ENCODE measurements at regions not wholly inside any gene's neighbourhood (a gene's known extent, or its start where the extent isn't known, plus 50 kb on each side); places are given as distances from the start of the nearest gene placed in this dataset.

GRCh38 chr3:86814321-86814720 lies 176.6 kb downstream of the VGLL3 start:
- TF ChIP-seq EZH2 (IDR thresholded peaks at IDR 0.05; ENCODE audit: borderline replicate concordance, low read depth, low read length, poor library complexity, severe bottlenecking) (no peak), CTCF (conservative IDR thresholded peaks at IDR 0.05; ENCODE audit: low read depth, low read length) (no peak)
